ELR (cell line): ENCODE measurements at regions not wholly inside any gene's neighbourhood (a gene's known extent, or its start where the extent isn't known, plus 50 kb on each side); places are given as distances from the start of the nearest gene placed in this dataset.
"Not testable (repeated sequence)": the region's sequence is repeated elsewhere in the genome, so short reads cannot be mapped to it uniquely, and the experiment has no call there.

ENCODE experiments used
- DNase-seq: peaks from one replicate; pipeline ENCODE4 v3.0.0-alpha.2; 2015; ENCODE audit warnings: low read depth

DNA sequence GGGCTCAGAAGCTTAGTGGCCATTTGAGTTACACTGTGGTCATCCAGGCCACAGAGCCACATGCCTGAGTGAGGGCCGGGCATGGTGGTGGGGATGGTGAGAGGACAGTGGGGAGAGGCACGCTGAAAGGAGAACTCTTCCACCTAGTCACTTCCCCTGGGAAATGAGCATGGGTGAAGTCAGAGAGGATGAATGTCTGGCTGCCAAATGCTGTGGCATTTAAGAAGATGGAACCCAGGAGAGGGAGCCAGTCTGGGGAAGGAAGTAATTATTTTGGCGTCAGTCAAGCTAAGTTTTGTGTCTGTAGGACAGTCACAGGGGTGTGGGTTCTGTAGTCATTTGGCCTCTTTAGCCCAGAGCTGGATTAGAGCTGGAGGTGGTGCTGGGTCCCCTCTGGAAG lies 86.0 kb upstream of the PODXL start:
- peak; percentile 49 for DNase-seq

DNA sequence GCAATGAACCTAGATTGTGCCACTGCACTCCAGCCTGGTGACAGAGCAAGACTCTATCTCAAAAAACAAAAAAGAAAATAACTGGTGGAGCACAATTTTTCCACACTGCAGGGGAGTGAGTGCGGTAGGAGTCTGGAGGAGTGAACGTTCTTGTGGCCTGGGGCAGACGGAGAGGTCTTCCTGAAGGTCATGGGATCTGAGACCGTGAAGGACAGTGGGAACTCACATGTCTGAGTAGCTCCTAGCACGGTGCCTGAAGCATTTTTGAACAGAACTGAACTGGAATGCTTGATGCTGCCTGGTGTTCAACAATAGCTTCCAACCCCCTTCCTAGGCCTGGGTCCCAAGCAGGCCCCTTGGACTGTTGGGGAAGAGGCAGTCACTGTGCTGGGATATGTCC lies 84.3 kb upstream of the PODXL start:
- no peak for DNase-seq

DNA sequence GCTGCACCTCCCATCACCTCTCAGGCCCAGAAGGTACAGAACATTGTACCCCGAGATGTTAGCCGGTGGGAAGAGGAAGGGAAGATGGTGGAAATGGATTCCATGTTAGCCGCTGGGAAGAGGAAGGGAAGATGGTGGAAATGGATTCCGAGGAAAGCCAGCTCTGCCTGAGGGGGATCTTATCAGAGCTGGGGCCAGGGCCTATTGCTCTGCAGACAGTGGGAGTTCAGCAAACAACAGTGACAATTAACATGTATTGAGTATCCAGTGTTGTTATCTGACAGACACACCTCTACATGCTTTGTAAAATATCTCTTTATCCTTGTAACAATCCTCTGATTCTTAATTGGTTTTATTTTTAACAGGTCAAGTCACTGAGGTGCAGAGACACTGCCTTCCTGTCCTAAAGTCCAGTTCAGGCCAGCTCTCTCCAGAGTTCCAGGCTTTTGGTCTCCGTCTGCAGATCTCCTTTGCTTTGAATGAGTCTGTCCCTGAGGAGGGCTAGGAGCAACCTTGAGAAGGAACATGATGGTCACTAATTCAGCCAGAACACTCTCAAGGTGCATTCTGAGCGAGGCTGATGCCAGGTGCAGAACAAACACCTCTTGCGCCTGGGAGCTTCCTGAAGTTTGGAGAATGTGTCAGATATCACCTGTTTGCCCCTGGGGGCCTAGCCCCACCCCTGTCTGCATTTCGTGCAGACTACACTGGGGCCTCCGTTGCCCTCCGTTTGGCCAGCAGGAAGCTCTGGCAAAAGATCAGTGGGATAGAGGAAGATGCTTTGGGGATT lies 82.4 kb upstream of the PODXL start:
- DNase-seq = no peak

DNA sequence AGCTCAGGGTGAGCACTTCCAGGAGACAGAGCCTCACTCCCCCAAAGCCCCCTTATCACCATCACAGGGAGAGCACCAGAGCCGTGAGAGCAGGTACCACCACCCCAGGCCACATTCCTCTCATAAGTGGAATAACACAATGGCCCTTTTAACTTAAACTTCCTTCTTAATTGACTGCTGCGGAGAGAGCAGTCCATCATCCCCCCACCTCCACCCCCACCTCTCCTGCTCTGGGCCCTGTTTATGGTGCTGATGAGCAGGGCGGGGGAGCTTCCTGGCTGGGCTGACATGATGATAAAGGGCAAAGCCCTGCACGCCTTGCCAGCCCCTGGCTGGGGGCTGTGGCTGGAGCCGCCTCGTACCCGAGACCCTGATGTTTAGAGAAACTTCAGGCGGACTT lies 81.4 kb upstream of the PODXL start:
- no peak for DNase-seq

DNA sequence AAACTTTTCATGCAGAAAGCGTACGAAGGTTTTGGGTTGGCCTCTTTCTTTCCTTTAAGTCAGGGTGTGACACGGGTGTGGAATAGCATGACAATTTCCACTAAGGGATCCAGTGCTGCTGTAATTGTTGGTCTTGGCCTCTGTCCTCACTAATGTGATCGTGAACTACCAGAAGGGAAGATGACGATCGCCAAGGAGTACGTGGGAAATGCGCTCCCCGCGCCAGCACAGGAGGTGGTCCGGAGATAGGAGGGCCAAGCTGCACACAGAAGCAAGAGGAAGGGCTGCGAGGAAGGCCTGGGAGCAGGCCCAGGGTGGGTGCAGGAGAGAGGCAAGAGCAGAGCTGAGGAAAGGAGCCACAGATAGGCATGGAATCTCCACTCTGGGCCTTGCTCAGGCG lies 79.7 kb upstream of the PODXL start:
- DNase-seq = no peak

DNA sequence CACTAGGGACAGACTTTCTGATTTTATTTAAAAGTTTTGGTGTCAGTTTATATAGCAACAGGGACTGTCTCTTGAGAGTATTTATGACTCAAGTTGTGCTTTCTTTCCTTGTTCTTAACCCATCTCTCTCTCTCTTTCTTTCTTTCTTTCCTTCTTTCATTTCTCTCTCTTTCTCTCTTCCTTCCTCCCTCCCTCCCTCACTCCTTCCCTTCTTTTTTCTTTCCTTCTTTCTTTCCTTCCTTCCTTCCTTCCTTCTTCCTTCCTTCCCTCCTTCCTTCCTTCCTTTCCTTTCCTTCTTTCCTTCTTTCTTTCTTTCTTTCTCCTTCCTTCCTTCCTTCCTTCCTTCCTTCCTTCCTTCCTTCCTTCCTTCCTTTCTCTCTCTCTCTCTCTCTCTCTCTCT lies 77.8 kb upstream of the PODXL start:
- peak; percentile 36 for DNase-seq

DNA sequence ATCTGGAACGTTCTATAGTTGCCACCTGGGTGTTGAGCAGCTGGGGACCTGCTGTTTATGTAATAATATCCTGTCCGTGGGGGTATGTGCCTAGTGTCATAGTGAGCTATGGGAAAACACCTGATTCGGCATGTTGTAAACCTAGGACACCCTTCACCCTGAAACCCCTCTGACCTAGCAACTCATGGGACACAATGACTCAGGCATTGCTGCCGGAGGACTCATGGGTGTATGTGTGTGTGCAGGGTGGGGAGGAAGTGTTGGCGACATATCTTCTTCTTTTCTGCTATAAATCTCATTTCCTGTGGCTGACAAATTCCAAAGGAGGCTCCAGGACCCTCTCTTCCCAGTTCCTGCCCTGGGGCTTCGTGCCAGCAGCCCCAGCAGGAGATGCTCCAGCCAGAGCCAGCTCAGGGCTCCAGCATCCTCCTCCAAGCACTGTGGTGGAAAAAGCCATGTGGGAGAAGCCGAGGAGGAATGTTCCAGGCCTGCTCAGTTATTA lies 77.0 kb upstream of the PODXL start:
- peak; percentile 95 for DNase-seq

DNA sequence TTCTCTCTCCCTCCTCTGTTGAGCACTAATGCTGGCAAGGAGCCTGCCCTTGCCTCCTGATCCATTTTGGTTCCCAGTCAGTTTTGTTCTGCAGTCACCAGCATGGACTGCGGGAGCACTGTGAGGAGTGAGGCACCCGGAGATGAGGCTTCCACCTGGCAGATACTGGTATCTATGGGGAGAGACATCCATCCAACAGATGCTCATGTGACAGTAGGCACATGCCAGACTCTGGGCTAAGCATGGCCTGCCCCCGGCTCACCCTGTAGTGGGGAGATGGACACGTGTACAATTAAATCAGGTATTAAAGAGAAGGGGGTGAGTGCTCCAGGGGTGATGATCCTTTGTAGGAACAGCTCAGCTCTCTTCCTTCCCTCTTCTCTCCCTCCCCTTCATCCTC lies 74.0 kb upstream of the PODXL start:
- DNase-seq = no peak

DNA sequence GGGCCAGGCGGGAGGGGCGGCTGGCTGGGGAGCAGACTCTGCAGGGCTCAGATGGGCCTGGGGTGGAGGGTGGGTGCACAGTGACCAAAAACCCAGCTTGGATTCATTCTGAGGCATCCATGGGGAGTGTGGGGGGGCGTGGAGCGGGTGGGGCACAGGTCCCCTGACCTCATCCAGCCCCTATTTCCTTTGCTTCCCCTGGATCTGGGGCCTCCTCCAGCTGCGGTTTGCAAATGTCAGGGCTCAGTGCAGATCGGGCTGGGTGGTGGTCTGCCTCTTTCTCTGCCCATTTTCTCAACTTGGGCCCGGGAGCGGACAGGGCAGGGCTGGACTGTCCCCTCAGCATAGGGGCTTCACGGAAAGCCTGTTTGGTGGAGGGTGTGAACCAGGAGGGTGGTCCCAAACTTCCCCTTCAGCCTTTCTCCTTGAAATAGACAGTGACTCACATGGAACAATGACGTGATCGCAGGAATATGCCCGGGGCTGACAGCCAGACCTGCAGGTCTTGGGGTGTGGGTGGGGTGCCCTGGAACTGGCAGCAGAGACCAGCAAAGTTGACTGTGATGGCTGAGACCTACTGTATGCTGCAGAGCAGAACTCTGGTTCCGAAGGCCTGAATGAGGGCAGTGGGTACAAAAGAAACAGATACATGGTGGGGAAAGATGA lies 72.9 kb upstream of the PODXL start:
- peak; percentile 92 for DNase-seq

DNA sequence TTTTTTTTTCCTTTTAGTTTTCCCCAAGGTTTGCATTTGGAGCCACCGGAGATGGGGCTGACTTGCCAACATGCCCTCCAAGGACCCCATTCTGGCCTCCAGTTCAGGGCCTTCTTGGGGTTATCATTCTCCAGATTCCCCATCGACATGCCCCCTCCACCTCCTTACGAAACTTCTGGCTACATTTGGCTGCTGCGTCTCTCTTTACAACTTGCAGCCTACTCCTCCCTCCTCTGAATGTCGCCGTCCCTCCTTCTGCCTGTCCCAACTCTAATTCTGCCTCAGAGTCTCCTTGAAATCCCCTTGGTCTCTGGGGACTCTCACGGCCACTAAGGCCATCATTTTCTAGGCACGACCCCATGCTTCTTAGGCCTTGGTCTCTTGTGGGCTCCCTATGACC lies 72.2 kb upstream of the PODXL start:
- no peak for DNase-seq

DNA sequence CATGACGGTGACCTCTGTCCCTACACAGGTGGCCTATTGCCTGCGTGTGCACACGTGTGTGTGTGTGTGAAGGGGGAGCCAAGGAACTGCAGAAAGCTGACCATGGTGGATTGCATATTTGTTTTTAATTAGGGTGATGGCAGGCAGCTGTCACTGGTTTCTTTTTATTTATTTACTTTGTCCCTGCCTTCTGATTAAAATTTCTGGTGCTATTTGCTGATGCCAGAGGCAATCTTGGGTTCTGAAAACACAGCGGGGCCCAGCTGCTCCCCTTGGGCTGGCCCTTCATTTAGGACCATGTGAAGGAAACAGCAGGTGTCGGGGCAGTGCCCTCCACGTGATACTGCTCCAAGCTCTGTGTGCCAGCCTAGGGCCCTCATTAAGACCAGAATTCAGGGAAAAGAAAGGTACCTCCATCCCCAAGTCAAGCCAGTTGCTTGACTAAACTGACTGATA lies 71.3 kb upstream of the PODXL start:
- no peak for DNase-seq

DNA sequence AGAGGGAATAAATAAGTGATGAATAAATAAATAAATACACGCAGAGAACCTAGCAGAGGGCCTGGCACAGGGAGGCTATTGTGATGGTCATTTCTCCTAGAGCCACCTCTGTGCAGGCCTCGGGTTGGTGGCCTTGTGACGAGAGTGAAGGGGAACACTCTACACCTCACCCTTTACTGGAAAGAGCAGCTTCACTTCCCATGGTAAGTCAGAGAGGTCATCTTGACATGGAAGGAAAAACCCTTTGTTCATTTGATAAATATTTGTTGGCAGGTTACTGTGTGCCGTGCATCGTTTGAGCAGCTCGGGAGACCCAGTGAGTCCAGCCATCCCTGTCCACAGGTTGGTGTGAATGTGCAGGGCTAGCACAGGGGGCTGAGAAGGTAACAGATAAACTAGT lies 70.2 kb upstream of the PODXL start:
- no peak for DNase-seq

DNA sequence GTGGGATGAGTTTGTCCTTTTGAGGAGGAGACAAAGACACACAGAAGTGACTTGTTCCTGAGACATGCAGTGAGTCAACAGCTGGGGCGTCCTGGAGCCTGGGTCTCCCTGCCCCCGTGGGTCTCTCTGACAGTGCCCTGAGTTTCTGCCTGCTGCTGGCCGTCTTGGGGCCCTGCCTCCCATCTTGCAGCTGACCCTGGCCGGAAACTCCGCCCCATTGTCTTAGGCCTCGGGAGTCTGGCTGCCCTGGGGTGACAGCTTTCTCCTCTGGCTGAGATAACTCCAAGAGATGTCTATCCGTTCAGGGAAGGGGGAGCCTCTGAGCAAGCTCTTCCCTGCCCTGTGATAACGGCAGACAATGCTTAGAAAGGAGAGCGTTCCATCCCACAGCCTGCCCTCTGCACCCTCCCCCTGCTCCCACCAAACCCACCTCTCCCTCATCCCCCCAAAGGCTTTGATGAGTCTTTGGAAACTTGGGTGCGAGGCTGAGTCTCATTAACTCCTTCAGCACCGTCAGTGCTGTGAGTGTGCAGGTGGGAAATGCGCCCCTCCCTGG lies 69.5 kb upstream of the PODXL start:
- DNase-seq = peak; percentile 98

DNA sequence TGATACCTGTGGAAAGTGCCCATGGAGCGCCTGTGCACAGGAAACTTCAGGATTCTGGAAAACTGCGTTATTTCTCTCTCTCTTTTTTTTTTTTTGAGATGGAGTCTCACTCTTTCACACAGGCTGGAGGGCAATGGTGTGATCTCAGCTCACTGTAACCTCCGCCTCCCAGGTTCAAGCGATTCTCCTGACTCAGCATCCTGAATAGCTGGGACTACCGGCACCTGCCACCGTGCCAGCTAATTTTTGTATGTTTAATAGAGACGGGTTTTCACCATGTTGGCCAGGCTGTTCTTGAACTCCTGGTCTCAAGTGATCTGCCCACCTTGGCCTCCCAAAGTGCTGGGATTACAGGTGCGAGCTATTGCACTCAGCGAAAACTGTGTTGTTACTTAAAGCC lies 68.9 kb upstream of the PODXL start:
- not testable (repeated sequence) for DNase-seq

DNA sequence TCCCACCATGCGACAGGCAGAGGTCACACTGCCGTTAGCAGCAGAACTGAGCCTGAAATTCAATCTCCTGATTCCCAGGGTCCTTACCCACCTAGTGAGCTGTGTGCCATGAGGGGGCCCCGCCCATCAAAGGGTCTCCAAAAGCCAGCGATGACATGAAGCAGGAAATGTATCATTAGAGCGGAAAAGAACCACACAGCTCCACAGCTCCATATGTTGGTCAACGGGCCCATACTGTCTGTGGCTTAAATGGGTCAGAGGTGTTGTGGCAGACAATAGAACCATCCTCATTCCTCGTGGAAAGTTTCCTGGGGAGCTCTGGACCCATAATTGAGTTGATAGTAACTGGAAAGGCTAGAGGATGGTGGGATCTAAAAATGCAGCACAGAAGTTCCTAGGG lies 68.1 kb upstream of the PODXL start:
- DNase-seq = no peak

DNA sequence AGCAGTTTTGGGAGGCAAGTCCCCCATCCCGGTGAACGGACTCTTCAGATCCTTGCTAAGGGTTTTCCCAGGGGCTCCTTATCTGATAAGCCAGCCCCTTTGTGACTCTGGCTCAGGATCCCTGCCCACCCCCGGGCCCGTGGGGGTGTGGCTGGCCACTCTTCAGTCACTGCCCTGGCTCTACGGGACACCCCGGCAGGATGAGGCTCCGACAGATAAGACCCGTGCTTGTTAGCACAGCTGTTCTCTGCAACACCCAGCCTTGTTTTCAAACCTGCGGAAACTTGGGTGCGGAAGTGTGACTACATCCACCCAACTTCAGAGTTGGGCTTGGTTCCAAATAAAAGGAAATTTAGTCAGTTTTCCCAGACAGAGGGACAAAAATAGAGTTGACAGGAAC lies 66.7 kb upstream of the PODXL start:
- DNase-seq = no peak

DNA sequence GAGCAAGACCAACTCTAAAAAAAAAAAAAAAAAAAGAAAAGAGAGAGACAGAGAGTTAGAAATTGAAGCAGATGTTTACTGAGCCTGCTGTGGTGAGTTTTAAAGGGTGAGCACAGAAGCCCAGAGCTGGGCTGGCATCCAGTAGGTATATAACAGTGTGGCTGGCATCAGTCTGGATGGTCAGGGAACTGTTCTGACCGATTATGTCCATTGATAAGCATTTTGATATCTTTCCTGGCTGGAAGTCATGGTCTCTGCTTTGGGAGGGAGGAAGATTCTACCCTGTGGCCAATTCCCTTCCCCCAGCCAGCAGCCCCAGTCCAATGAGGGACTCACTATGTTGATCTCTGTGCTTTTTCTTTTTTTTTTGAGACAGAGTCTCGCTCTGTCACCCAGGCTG lies 65.2 kb upstream of the PODXL start:
- no peak for DNase-seq

DNA sequence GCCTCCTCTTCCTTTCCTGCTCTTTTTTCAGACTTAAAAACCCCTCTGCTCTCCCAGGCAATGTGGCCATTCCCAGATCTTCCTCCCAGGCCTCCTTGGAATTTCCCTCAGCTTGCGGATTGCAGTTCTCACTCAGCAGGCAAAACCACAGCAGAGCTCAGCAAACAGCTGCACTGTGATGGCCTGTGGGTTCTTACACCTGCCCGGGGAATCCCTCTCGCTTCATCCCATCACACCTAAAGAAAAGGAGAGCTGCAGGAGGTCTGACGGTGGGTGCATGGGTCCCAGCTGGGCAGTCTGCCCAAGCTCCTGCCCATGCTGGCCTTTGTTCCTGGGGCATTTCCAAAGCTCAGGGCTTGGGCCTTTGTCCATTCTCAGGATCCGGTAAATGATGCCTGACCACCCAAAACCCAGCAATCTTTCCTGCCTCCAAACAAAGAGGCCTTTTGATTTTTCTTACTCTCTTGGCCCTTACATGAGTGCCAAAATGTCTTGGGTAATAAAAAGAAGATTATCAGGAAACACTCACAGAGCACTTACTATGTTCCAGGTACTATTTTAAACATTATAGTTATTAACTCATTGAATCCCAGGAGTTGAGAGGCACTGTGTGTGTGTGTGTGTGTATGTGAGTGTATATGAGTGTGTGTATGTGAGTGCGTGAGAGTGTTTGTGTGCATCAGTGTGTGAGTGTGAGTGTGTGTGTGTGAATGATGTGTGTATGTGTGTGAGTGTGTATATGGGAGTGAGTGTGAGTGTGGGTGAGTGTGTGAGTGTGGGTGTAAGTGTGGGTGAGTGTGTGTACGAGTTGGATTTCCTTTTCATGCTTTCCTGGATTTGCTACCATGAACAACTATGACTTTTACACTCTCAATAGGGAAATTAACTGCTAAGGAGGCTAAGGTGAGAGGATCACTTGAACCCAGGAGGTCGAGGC lies 64.5 kb upstream of the PODXL start:
- no peak for DNase-seq

DNA sequence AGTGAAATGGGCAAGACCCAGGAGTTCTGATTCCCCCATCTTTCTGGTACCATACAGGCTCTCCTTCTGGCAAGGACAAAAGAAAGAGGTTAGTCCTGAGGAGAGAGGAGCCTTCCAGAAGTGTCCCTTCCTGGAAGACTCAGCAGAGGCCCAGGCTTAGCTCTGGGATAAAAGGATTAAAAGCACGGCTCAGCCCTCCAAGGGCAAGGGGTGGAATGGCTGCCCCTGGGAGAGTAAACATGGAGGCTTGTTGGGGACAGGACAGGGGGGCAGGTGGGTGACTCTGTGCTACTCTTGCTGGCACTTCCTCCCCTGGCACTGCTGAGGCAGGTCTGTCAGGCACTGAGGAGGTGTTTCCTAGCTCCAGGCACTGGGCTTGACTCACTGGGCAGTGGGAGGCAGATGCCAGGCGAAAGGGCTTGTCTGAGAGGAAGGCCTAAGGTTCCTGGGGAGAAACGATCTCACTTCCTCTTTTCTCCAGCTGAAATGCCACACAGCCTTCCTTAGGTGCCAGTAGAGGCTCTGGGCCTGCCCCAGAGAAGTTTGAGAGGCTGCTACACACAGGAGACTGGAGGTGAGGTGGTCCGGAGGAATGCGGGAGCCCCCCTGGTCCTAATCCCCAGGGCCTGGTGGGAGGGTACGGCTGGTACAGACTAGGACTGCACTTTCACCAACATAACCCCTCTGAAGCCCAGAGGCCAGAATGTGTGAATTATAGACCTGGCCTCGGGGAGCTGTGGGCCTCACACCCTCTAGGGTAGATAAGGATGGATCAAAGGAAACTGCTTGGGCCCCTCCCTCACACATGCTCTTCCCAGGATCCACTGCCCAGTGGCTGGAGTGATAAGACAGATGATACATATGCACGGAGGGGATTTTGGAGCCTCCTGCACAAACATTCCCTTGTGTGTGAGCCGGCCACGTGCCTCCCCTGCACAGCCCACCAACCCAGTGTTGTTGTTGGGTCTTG lies 63.2 kb upstream of the PODXL start:
- DNase-seq = peak; percentile 41

DNA sequence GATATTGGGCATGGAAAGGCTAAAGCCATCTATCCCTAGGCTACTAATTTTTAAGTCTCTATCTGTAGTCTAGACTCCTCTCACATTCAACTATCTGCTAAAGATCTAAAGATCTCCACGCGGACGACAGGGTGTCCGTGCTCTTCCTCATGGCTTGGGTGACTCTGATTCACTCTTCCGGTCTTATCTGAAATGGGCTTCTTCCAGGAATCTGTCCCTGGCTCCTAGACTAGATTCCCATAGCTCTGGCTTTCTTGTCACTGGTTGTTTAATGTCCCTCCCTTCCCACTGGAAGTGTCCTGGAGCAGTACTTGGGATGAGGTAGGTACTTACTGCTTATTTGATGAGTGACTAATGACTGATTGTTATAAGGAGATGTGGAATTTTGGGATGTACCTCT lies 62.0 kb upstream of the PODXL start:
- DNase-seq = no peak
